Fibroblast of mammary gland (primary cell): ENCODE measurements at regions not wholly inside any gene's neighbourhood (a gene's known extent, or its start where the extent isn't known, plus 50 kb on each side); places are given as distances from the start of the nearest gene placed in this dataset.

Experiments
- DNase-seq: peaks from one replicate; pipeline ENCODE4 v3.0.0-alpha.2; 2010; ENCODE audit warnings: low read depth
- H3K4me3 ChIP-seq: 2 replicates; pipeline ENCODE4 v1.5.1; 2011; ENCODE audit warnings: low read depth, mild to moderate bottlenecking, low read length, moderate library complexity; ENCODE audit not compliant: control insufficient read depth
- TF ChIP-seq, protein P1 (sequence below): conservative IDR thresholded peaks from 2 replicates; pipeline ENCODE4 v1.5.1; 2011; ENCODE audit warnings: low read depth, low read length, inconsistent platforms; ENCODE audit not compliant: control insufficient read depth, insufficient read depth

- TF ChIP-seq, protein P1, sequence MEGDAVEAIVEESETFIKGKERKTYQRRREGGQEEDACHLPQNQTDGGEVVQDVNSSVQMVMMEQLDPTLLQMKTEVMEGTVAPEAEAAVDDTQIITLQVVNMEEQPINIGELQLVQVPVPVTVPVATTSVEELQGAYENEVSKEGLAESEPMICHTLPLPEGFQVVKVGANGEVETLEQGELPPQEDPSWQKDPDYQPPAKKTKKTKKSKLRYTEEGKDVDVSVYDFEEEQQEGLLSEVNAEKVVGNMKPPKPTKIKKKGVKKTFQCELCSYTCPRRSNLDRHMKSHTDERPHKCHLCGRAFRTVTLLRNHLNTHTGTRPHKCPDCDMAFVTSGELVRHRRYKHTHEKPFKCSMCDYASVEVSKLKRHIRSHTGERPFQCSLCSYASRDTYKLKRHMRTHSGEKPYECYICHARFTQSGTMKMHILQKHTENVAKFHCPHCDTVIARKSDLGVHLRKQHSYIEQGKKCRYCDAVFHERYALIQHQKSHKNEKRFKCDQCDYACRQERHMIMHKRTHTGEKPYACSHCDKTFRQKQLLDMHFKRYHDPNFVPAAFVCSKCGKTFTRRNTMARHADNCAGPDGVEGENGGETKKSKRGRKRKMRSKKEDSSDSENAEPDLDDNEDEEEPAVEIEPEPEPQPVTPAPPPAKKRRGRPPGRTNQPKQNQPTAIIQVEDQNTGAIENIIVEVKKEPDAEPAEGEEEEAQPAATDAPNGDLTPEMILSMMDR, result no peak
- H3K4me3 ChIP-seq, result no peak overlapping the region
- peak; percentile 97 for DNase-seq
Measured at GRCh38 chr1:224565186-224565585, 50.9 kb upstream of the CNIH3 start.

GRCh38 chr1:224565611-224566406, 50.3 kb upstream of the CNIH3 start:
- TF ChIP-seq, protein P1, result no peak
- H3K4me3 ChIP-seq, result no peak overlapping the region
- no peak for DNase-seq
